T-helper 2 cell treated with Interferon-gamma antibody and Interleukin-4, amounts not matched to agents 5 μg/mL and 100 μg/mL, for 36 hours (primary cell): ENCODE measurements at regions not wholly inside any gene's neighbourhood (a gene's known extent, or its start where the extent isn't known, plus 50 kb on each side); places are given as distances from the start of the nearest gene placed in this dataset.

Source experiments
- DNase-seq: peaks from one replicate; pipeline ENCODE4 v3.0.0; 2021; ENCODE audit warnings: low spot score
- H3K27ac Mint-ChIP-seq: one replicate; pipeline ENCODE4 v1.8.0; 2021; ENCODE audit warnings: mild to moderate bottlenecking, mixed read lengths
- H3K27me3 Mint-ChIP-seq: one replicate; pipeline ENCODE4 v1.8.0; 2021; ENCODE audit warnings: low read depth, mixed read lengths
- H3K36me3 Mint-ChIP-seq: one replicate; pipeline ENCODE4 v1.8.0; 2021; ENCODE audit warnings: low read depth, mixed read lengths
- H3K4me1 Mint-ChIP-seq: one replicate; pipeline ENCODE4 v1.8.0; 2021; ENCODE audit warnings: low read depth, mixed read lengths
- H3K4me3 Mint-ChIP-seq: one replicate; pipeline ENCODE4 v1.8.0; 2022; ENCODE audit warnings: mild to moderate bottlenecking, moderate library complexity, mixed read lengths
- H3K9me3 Mint-ChIP-seq: one replicate; pipeline ENCODE4 v1.8.0; 2021; ENCODE audit warnings: mixed read lengths

DNA sequence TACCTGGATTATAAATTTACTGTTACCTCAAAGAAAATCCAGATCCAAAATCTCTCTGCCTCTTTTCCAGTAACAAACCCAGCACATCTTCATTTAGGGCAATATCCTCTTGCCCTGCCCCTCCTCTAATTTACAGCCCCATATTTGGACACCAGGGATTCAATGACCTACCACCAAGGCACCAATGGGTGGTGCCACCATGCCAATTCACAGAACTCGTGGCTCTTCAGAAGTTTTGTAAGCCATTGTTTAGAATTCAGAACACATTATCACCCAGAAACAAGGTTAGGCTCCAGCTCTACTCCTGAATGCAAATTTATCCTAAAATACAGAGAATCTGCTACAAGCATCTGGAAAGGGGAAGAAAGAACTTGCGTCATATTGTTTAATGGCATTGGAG is 67.8 kb upstream of the SASH1 start:
- Mint-ChIP-seq H3K4me1 (no peaks in the 10 kb centered on the region), H3K27ac (no peak overlapping the region), H3K4me3 (no peak overlapping the region), H3K27me3 (no peaks in the 10 kb centered on the region), H3K36me3 (no peaks in the 10 kb centered on the region), H3K9me3 (no peaks in the 10 kb centered on the region)
- DNase-seq, result no peak

DNA sequence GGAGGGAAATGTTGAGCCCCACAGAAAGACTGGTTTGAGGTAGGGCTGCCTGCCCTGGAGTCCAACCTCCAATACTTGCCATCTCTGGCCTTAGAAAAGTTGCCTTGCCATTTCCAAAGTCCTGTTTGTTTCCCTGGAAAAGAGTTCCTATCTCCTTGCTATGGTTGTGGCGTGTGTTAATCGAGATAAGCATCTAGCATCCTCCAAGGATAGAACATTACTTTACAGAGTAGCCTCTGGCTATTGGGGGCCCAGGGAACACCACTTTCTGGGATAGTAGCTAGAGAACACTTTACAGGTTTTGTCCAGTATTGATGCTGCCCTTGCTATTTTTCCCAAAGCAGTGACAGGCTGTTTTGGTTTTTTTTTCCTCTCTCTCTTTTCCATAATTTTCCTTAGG is 57.4 kb upstream of the SASH1 start:
- Mint-ChIP-seq H3K4me3 (no peak overlapping the region), H3K9me3 (no peaks in the 10 kb centered on the region), H3K36me3 (no peaks in the 10 kb centered on the region), H3K27me3 (peaks cover 2% of the 10 kb centered on the region), H3K4me1 (no peaks in the 10 kb centered on the region), H3K27ac (no peak overlapping the region)
- no peak for DNase-seq

DNA sequence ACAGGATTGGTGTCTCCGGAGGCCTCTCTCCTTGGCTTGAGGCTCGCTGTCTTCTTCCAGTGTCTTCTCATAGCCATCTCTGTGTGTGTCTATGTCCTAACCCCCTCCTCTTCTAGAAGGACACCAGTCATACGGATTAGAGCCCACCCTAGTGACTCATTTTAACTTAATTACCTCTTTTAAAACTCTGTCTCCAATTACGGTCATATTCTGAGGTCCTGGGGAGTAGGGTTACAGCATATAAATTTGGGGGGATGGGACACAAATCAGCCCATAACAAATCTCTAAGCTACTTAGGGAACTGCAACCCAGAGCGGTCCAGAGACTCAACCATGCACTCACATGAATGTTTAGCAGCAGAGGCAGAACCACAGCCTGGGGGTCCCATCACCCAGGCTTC is 56.1 kb upstream of the SASH1 start:
- Mint-ChIP-seq H3K27me3 (no peaks in the 10 kb centered on the region), H3K36me3 (no peaks in the 10 kb centered on the region), H3K4me1 (no peaks in the 10 kb centered on the region), H3K4me3 (no peak overlapping the region), H3K27ac (no peak overlapping the region), H3K9me3 (no peaks in the 10 kb centered on the region)
- no peak for DNase-seq

DNA sequence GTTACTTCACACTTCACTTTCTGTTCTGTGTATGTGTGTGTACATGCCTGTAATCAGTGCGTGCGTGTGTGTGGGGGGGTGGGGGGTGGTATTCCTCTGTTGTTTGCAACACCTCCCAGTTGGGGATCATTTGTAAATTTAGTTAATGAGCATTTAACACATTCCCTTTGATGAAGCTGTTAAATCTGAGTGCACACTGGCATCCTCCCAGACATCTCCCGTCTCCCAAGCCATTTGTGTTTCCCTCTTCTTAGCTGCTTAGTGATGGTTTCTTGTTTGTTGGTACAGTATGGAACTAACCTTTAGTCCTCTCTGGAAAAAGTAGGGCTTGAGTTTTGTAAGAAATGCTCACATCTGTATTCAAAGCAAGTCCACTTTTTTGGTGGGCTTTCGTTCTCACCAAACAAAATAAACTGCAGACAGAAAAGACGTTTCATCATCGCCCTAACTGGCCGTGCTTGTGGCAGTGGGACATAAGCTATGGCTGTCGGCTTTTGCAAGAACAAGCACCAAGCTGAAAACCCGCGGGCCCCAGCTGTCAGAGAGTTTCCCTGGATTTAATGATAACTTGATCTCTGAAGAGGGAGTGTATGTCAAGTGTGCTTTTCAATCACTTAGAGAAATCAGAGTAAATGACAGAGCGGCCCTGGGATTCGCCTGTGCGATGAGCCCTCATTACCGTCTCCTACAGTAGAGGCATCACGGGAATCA is 54.9 kb upstream of the SASH1 start:
- H3K4me3 Mint-ChIP-seq, result no peak overlapping the region
- DNase-seq, result no peak
- no peak overlapping the region for H3K27ac Mint-ChIP-seq
- H3K27me3 Mint-ChIP-seq, result no peaks in the 10 kb centered on the region
- H3K4me1 Mint-ChIP-seq, result no peaks in the 10 kb centered on the region
- H3K9me3 Mint-ChIP-seq, result no peaks in the 10 kb centered on the region
- H3K36me3 Mint-ChIP-seq, result no peaks in the 10 kb centered on the region

GRCh38 chr6:148288541-148288940 is 54.1 kb upstream of the SASH1 start:
- H3K4me3 Mint-ChIP-seq, result no peak overlapping the region
- H3K27me3 Mint-ChIP-seq, result no peaks in the 10 kb centered on the region
- no peaks in the 10 kb centered on the region for H3K36me3 Mint-ChIP-seq
- no peaks in the 10 kb centered on the region for H3K4me1 Mint-ChIP-seq
- DNase-seq, result no peak
- no peak overlapping the region for H3K27ac Mint-ChIP-seq
- no peaks in the 10 kb centered on the region for H3K9me3 Mint-ChIP-seq

DNA sequence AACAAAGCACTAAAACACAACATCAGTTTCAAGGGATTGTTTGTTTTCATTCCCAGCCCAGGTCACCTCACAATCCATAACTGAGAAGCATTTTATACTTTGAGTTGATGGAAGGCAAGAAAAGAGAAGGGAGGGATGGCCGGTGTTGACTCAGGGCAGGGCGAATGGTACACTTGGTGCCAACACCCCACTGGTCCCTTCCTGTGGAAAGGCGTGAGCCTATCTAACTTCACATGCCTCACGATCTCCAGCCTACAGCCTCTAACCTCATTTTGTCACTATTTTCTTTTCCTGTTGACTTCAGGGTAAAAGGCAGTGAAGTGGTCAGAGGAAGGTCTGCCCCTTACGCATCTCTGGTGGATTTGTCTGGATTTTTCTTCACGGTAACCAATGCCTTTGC is 53.5 kb upstream of the SASH1 start:
- H3K27me3 Mint-ChIP-seq, result no peaks in the 10 kb centered on the region
- H3K27ac Mint-ChIP-seq, result no peak overlapping the region
- no peak overlapping the region for H3K4me3 Mint-ChIP-seq
- no peaks in the 10 kb centered on the region for H3K9me3 Mint-ChIP-seq
- no peaks in the 10 kb centered on the region for H3K36me3 Mint-ChIP-seq
- no peaks in the 10 kb centered on the region for H3K4me1 Mint-ChIP-seq
- no peak for DNase-seq

DNA sequence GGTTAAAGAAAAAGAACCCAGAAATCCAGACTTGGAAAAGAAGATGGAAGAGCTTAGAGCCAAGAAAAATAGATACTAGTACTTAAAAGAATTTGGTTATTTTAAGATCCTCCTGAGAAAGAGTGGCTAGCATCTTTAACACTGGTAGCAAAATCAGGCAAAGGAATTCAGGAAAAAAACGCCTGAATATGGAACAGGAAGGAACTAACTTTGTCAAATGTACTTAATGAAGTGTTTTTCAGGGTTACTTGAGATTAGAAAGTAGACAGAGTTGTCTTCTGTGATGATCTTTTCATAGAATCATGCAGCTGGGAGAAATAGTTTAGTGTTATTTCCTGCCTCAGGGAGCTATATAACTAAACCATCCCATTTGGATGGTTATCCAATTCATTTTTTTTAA is 50.8 kb upstream of the SASH1 start:
- H3K9me3 Mint-ChIP-seq, result no peaks in the 10 kb centered on the region
- no peak overlapping the region for H3K27ac Mint-ChIP-seq
- H3K4me1 Mint-ChIP-seq, result no peaks in the 10 kb centered on the region
- H3K27me3 Mint-ChIP-seq, result no peaks in the 10 kb centered on the region
- H3K4me3 Mint-ChIP-seq, result no peak overlapping the region
- DNase-seq, result no peak
- no peaks in the 10 kb centered on the region for H3K36me3 Mint-ChIP-seq
